ENCODE measurements at regions not wholly inside any gene's neighbourhood (a gene's known extent, or its start where the extent isn't known, plus 50 kb on each side); places are given as distances from the start of the nearest gene placed in this dataset.

DNA sequence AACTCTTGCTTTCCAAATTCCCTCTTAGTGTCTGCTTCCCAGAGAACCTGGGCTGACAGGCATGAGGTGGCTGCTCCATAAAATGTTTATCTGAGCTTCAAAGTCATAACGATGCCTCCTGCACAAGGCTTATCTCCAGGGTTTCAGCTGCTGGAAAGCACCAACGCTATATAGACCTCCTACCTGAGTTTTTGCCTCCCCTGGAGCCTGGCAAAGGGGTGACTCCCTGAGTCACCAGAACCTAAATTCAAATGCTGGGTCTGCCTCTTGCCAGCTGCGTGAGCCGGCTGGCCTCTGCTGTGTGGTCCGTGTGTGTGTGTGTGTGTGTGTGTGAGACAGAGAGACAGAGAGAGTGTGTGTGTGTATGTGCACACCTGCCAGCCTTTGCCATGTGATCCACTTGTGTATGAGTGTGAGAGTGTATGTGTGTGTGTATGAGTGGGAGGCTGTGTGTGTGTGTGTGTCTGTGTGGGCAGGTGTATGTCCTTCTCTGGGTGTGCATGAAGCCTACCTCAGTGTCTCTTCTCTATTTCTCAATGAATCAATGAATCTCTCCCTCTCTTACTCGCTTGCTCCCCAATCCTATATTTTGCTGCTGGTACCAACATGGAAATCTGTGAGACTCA is 714.9 kb downstream of the MATN1 start:
- Mint-ChIP-seq H3K4me3 (ENCODE audit: low read depth) (no peak overlapping the region), H3K36me3 (ENCODE audit: insufficient read depth) (no peaks in the 10 kb centered on the region), H3K4me1 (ENCODE audit: low read depth) (peaks cover 1% of the 10 kb centered on the region), H3K9me3 (ENCODE audit: low read depth) (no peaks in the 10 kb centered on the region), H3K27me3 (no peaks in the 10 kb centered on the region), H3K27ac (no peak overlapping the region)
- TF ChIP-seq, protein P1, sequence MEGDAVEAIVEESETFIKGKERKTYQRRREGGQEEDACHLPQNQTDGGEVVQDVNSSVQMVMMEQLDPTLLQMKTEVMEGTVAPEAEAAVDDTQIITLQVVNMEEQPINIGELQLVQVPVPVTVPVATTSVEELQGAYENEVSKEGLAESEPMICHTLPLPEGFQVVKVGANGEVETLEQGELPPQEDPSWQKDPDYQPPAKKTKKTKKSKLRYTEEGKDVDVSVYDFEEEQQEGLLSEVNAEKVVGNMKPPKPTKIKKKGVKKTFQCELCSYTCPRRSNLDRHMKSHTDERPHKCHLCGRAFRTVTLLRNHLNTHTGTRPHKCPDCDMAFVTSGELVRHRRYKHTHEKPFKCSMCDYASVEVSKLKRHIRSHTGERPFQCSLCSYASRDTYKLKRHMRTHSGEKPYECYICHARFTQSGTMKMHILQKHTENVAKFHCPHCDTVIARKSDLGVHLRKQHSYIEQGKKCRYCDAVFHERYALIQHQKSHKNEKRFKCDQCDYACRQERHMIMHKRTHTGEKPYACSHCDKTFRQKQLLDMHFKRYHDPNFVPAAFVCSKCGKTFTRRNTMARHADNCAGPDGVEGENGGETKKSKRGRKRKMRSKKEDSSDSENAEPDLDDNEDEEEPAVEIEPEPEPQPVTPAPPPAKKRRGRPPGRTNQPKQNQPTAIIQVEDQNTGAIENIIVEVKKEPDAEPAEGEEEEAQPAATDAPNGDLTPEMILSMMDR (IDR thresholded peaks at IDR 0.05; ENCODE audit: unreplicated experiment) = no peak
- no peak for DNase-seq (ENCODE audit: low spot score, unreplicated experiment)

DNA sequence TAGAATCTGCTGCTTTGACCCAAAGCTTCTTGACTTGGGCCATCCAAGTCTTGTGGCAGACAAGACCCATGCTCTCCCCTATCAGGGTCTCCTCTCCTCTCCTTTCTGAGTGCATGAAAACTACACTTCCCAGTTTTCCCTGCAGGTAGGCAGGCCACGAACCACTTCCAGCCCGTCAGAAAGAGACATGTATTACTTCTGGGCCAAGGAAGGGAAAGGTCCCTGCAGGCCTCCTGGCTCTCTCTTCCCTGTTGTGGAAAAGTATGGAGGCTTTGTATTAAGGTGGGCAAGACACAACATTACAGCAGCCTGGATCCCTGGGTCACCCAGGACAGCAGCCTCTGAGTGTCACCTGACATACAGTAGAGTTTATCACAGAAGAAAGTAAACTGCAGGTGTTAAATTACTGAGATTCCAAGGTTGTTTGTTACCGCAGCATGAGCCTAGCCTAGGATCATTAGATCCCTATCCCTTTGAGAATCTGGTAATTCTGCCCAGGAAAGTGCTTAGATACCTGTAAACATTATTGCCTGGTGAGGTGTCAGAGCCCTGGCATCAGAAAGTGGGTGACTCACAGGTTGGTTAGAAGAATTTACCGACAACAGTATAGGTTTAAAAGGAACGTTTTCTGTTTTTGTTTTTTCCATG is 717.3 kb downstream of the MATN1 start:
- no peaks in the 10 kb centered on the region for H3K9me3 Mint-ChIP-seq (ENCODE audit: low read depth)
- peaks cover 4% of the 10 kb centered on the region for H3K27me3 Mint-ChIP-seq
- no peaks in the 10 kb centered on the region for H3K36me3 Mint-ChIP-seq (ENCODE audit: insufficient read depth)
- TF ChIP-seq, protein P1 (IDR thresholded peaks at IDR 0.05; ENCODE audit: unreplicated experiment) = no peak
- peaks cover 1% of the 10 kb centered on the region for H3K4me1 Mint-ChIP-seq (ENCODE audit: low read depth)
- DNase-seq (ENCODE audit: low spot score, unreplicated experiment) = no peak
- no peak overlapping the region for H3K4me3 Mint-ChIP-seq (ENCODE audit: low read depth)
- no peak overlapping the region for H3K27ac Mint-ChIP-seq

DNA sequence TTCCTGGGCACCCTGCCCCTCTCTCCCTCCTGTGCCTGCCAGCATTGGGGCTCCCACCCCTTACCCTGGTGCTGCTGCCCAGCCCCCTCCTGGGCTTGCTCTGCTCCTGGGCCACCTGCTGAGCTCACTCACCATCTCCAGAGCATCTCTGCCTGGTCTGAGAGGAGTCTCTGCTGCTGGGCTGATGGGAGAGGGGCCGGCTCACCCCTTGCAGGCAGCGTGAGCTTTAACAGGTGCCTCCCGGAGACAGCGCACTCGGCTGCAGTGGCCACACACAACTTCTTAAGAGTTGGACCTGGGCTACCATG is 721.7 kb downstream of the MATN1 start:
- Mint-ChIP-seq H3K27ac (no peak overlapping the region), H3K27me3 (peaks cover 7% of the 10 kb centered on the region), H3K9me3 (ENCODE audit: low read depth) (no peaks in the 10 kb centered on the region), H3K4me3 (ENCODE audit: low read depth) (no peak overlapping the region), H3K36me3 (ENCODE audit: insufficient read depth) (no peaks in the 10 kb centered on the region), H3K4me1 (ENCODE audit: low read depth) (peaks cover 1% of the 10 kb centered on the region)
- TF ChIP-seq, protein P1 (IDR thresholded peaks at IDR 0.05; ENCODE audit: unreplicated experiment) = no peak
- DNase-seq (ENCODE audit: low spot score, unreplicated experiment) = no peak

DNA sequence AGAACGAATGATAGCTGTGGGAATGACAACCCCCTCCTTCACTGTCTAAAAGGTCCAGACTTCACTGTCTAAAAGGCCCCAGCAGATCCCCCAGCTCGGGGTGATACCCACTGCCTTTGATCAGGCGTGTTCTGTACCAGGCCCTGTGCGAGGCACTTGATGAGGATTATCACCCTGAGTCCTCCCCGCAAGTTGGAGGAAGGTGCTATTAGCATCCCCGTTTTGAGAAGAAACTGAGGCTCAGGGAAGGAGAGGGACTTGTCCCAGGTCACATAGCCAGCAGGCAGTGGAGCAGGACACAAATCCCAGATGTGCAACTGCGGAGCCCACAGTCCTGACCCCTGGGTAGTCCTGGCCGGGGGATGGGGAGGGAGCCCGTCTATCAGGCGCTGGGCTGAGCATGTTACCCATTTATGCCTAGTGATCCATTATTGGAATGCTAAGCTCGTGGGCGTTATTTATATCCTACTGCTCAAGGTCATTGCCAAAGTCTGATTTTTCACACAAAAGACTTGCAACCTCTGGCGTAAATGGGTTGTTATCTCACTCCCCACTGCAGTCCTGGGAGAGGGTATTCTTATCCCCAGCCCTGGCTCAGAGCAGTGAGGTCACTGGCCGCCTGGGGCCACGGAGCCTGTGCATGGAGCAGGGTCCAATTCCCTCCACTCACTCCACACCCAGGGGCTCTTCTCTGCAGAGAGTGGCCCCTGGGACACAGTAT is 722.2 kb downstream of the MATN1 start:
- H3K4me3 Mint-ChIP-seq (ENCODE audit: low read depth) = no peak overlapping the region
- H3K27me3 Mint-ChIP-seq = peaks cover 7% of the 10 kb centered on the region
- no peaks in the 10 kb centered on the region for H3K9me3 Mint-ChIP-seq (ENCODE audit: low read depth)
- H3K27ac Mint-ChIP-seq = no peak overlapping the region
- TF ChIP-seq, protein P1 (IDR thresholded peaks at IDR 0.05; ENCODE audit: unreplicated experiment) = no peak
- no peak for DNase-seq (ENCODE audit: low spot score, unreplicated experiment)
- no peaks in the 10 kb centered on the region for H3K36me3 Mint-ChIP-seq (ENCODE audit: insufficient read depth)
- peaks cover 1% of the 10 kb centered on the region for H3K4me1 Mint-ChIP-seq (ENCODE audit: low read depth)

DNA sequence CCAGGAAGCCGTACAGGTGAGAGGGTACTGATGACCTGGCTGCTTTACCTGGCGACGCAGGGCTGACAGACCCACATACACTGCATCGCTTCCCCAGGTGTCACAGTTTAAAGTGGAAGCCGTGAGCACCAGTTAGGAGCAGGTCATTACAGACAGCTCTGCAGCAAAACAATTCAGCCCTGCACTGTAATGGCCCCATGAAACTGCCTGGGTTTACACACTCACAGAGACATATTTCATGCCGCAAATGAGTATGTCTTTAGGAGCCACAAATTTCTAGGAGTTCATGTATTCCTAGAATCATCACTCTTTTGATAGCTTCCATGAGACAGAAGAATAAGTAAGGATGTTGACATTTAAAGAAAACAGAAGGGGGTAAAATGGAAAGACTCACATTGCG is 723.1 kb downstream of the MATN1 start:
- no peak for DNase-seq (ENCODE audit: low spot score, unreplicated experiment)
- Mint-ChIP-seq H3K27me3 (peaks cover 7% of the 10 kb centered on the region), H3K9me3 (ENCODE audit: low read depth) (no peaks in the 10 kb centered on the region), H3K27ac (no peak overlapping the region), H3K36me3 (ENCODE audit: insufficient read depth) (no peaks in the 10 kb centered on the region), H3K4me3 (ENCODE audit: low read depth) (no peak overlapping the region), H3K4me1 (ENCODE audit: low read depth) (no peaks in the 10 kb centered on the region)
- TF ChIP-seq, protein P1 (IDR thresholded peaks at IDR 0.05; ENCODE audit: unreplicated experiment) = no peak

Data from progenitor cell of endocrine pancreas (in vitro differentiated cells).